ENCODE measurements at regions not wholly inside any gene's neighbourhood (a gene's known extent, or its start where the extent isn't known, plus 50 kb on each side); places are given as distances from the start of the nearest gene placed in this dataset.
"Not testable (repeated sequence)": the region's sequence is repeated elsewhere in the genome, so short reads cannot be mapped to it uniquely, and the experiment has no call there.

GRCh38 chr7:113374955-113375354, 256.6 kb upstream of the SMIM30 start:
- peak in 1 of 2 donors; percentile 37 for DNase-seq

- DNase-seq, result no peak
These were observed 255.5 kb upstream of the SMIM30 start for GRCh38 chr7:113373863-113374262.

- peak in 1 of 2 donors; percentile 29 for DNase-seq
These were observed 253.2 kb upstream of the SMIM30 start for GRCh38 chr7:113371416-113372043.

GRCh38 chr7:113370910-113371309, 252.6 kb upstream of the SMIM30 start:
- DNase-seq, result no peak

GRCh38 chr7:113368256-113368655, 249.9 kb upstream of the SMIM30 start:
- no peak for DNase-seq

- DNase-seq, result no peak
These were observed 248.8 kb upstream of the SMIM30 start for GRCh38 chr7:113367041-113367586.

- no peak for DNase-seq
These were observed 247.8 kb upstream of the SMIM30 start for GRCh38 chr7:113366122-113366521.

- no peak for DNase-seq
These were observed 231.0 kb upstream of the SMIM30 start for GRCh38 chr7:113349339-113349738.

- DNase-seq, result no peak
These were observed 221.3 kb upstream of the SMIM30 start for GRCh38 chr7:113339661-113340060.

GRCh38 chr7:113338071-113338696, 219.8 kb upstream of the SMIM30 start:
- no peak for DNase-seq

GRCh38 chr7:113336838-113337237, 218.5 kb upstream of the SMIM30 start:
- DNase-seq, result not testable (repeated sequence)

- DNase-seq, result no peak
These were observed 213.0 kb upstream of the SMIM30 start for GRCh38 chr7:113331155-113331898.

- DNase-seq, result no peak
These were observed 202.8 kb upstream of the SMIM30 start for GRCh38 chr7:113321201-113321600.

- DNase-seq, result no peak
These were observed 202.1 kb upstream of the SMIM30 start for GRCh38 chr7:113320419-113320818.

GRCh38 chr7:113314594-113314993, 196.2 kb upstream of the SMIM30 start:
- DNase-seq, result no peak

GRCh38 chr7:113308399-113308798, 190.0 kb upstream of the SMIM30 start:
- no peak for DNase-seq

- DNase-seq, result no peak
These were observed 188.8 kb upstream of the SMIM30 start for GRCh38 chr7:113307147-113307546.

GRCh38 chr7:113306302-113306701, 187.9 kb upstream of the SMIM30 start:
- DNase-seq, result no peak

- DNase-seq, result no peak
These were observed 185.8 kb upstream of the SMIM30 start for GRCh38 chr7:113304104-113304503.

- DNase-seq, result not testable (repeated sequence)
These were observed 185.0 kb upstream of the SMIM30 start for GRCh38 chr7:113303388-113303787.

- no peak for DNase-seq
These were observed 183.6 kb upstream of the SMIM30 start for GRCh38 chr7:113301983-113302382.

- no peak for DNase-seq
These were observed 182.8 kb upstream of the SMIM30 start for GRCh38 chr7:113301141-113301540.

GRCh38 chr7:113299748-113300147, 181.4 kb upstream of the SMIM30 start:
- no peak for DNase-seq

GRCh38 chr7:113298501-113298900, 180.1 kb upstream of the SMIM30 start:
- no peak for DNase-seq

Data from hippocampal formation (tissue), 2 donors.